Right lobe of liver (tissue), 4 donors: ENCODE measurements at regions not wholly inside any gene's neighbourhood (a gene's known extent, or its start where the extent isn't known, plus 50 kb on each side); places are given as distances from the start of the nearest gene placed in this dataset.

ENCODE experiments used
- POLR2A ChIP-seq: fragments of 450-650 bp; IDR thresholded peaks from one replicate; pipeline ENCODE4 v1.6.1; 2017; ENCODE audit warnings: antibody characterized with exemption, mild to moderate bottlenecking
- TF ChIP-seq, protein P1 (sequence below), 4 donors: fragments of 200-600 bp in 3 of 4; fragments of 450-650 bp in 1 of 4; IDR thresholded peaks; one replicate each; pipeline versions ENCODE4 v1.5.1 to v1.8.0; 2016 to 2022; ENCODE audit warnings: antibody characterized with exemption in 4 of 4, mild to moderate bottlenecking in 2 of 4
- donor health status: DM: no; HTN: no; CAD: no.
- donor health status: DM: no; HTN: no; CAD: no.
- donor health status: DM: no; HTN: yes; CAD: no.

DNA sequence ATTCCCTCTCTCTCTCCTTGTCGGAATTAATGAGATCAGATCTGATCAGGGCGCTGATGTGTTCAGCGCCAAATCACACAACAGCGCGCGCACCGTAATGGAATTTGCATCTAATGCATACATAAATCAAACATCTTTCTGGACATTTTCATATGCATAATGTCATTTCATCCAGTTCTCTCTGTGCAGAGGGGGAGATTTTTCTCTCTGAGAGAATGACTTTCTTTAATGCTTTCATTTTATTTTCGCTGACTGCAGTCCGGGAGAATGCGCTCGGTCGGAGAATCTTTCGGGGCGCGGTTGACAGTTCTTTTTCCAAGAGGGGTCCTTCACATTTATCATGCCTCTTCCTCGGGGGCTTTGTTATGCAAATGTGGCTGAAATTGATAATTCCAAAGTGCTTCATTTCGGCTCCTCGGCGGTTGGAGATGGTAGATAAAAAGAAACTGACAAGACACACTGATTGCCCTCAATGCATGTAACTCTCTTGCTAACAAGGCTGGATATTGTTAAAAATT is 615.9 kb downstream of the VRK1 start:
- TF ChIP-seq, protein P1, sequence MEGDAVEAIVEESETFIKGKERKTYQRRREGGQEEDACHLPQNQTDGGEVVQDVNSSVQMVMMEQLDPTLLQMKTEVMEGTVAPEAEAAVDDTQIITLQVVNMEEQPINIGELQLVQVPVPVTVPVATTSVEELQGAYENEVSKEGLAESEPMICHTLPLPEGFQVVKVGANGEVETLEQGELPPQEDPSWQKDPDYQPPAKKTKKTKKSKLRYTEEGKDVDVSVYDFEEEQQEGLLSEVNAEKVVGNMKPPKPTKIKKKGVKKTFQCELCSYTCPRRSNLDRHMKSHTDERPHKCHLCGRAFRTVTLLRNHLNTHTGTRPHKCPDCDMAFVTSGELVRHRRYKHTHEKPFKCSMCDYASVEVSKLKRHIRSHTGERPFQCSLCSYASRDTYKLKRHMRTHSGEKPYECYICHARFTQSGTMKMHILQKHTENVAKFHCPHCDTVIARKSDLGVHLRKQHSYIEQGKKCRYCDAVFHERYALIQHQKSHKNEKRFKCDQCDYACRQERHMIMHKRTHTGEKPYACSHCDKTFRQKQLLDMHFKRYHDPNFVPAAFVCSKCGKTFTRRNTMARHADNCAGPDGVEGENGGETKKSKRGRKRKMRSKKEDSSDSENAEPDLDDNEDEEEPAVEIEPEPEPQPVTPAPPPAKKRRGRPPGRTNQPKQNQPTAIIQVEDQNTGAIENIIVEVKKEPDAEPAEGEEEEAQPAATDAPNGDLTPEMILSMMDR (IDR thresholded peaks at IDR 0.05) = no peak
- TF ChIP-seq POLR2A = no peak
